HG03064 (cell line): ENCODE measurements at regions not wholly inside any gene's neighbourhood (a gene's known extent, or its start where the extent isn't known, plus 50 kb on each side); places are given as distances from the start of the nearest gene placed in this dataset.

ENCODE experiments used
- ATAC-seq: cut with Tn5 transposase; IDR thresholded peaks from one replicate; pipeline ENCODE4 v1.9.1; 2021; ENCODE audit warnings: low read depth; ENCODE audit not compliant: unreplicated experiment

GRCh38 chr1:81583878-81584277 lies 216.9 kb upstream of the ADGRL2 start:
- ATAC-seq = no peak

GRCh38 chr1:81582467-81582986 lies 218.2 kb upstream of the ADGRL2 start:
- no peak for ATAC-seq

- ATAC-seq = no peak
Measured at GRCh38 chr1:81578867-81579266, 221.9 kb upstream of the ADGRL2 start.

- ATAC-seq = no peak
Measured at GRCh38 chr1:81577004-81577697, 223.6 kb upstream of the ADGRL2 start.

GRCh38 chr1:81574408-81574807 lies 226.3 kb upstream of the ADGRL2 start:
- no peak for ATAC-seq

GRCh38 chr1:81573458-81573857 lies 227.3 kb upstream of the ADGRL2 start:
- ATAC-seq = no peak

GRCh38 chr1:81571946-81572345 lies 228.8 kb upstream of the ADGRL2 start:
- ATAC-seq = no peak

- no peak for ATAC-seq
Measured at GRCh38 chr1:81569761-81570160, 231.0 kb upstream of the ADGRL2 start.

GRCh38 chr1:81563632-81564031 lies 237.1 kb upstream of the ADGRL2 start:
- ATAC-seq = no peak

- ATAC-seq = no peak
Measured at GRCh38 chr1:81562934-81563333, 237.8 kb upstream of the ADGRL2 start.

- no peak for ATAC-seq
Measured at GRCh38 chr1:81560629-81561028, 240.1 kb upstream of the ADGRL2 start.

GRCh38 chr1:81559662-81560350 lies 240.9 kb upstream of the ADGRL2 start:
- ATAC-seq = no peak

- no peak for ATAC-seq
Measured at GRCh38 chr1:81558291-81559076, 242.2 kb upstream of the ADGRL2 start.

GRCh38 chr1:81556968-81557367 lies 243.8 kb upstream of the ADGRL2 start:
- no peak for ATAC-seq

- no peak for ATAC-seq
Measured at GRCh38 chr1:81554534-81554933, 246.2 kb upstream of the ADGRL2 start.

- no peak for ATAC-seq
Measured at GRCh38 chr1:81554108-81554507, 246.6 kb upstream of the ADGRL2 start.

- ATAC-seq = no peak
Measured at GRCh38 chr1:81553503-81553902, 247.2 kb upstream of the ADGRL2 start.

- no peak for ATAC-seq
Measured at GRCh38 chr1:81551946-81552345, 248.8 kb upstream of the ADGRL2 start.

GRCh38 chr1:81550753-81551152 lies 250.0 kb upstream of the ADGRL2 start:
- ATAC-seq = no peak

GRCh38 chr1:81549588-81550127 lies 251.1 kb upstream of the ADGRL2 start:
- peak; percentile 53 for ATAC-seq
